MM.1S (cell line): ENCODE measurements at regions not wholly inside any gene's neighbourhood (a gene's known extent, or its start where the extent isn't known, plus 50 kb on each side); places are given as distances from the start of the nearest gene placed in this dataset.

Experiments
- DNase-seq: peaks from one replicate; pipeline ENCODE4 v3.0.0-alpha.2; 2015
- H2AFZ ChIP-seq: fragments of 300-600 bp; sonication (generic); 2 replicates; pipeline ENCODE4 v1.6.0; 2016; ENCODE audit warnings: antibody characterized with exemption, low read length
- H3F3A ChIP-seq: fragments of 300-600 bp; sonication (generic); 2 replicates; pipeline ENCODE4 v1.6.1; 2016; ENCODE audit warnings: mild to moderate bottlenecking, antibody characterized with exemption, low read length, moderate library complexity, mixed read lengths; ENCODE audit not compliant: insufficient read depth
- H3K27ac ChIP-seq: fragments of 300-600 bp; sonication (generic); 2 replicates; pipeline ENCODE4 v1.5.1; 2016; ENCODE audit warnings: mild to moderate bottlenecking, low read length
- H3K27me3 ChIP-seq: fragments of 300-600 bp; sonication (generic); replicated peaks from 2 replicates; pipeline ENCODE4 v1.6.0; 2016; ENCODE audit warnings: low read length; ENCODE audit not compliant: insufficient read depth
- H3K36me3 ChIP-seq: fragments of 300-600 bp; sonication (generic); replicated peaks from 2 replicates; pipeline ENCODE4 v1.6.1; 2016; ENCODE audit warnings: mild to moderate bottlenecking, low read length, mixed read lengths; ENCODE audit not compliant: insufficient read depth
- H3K4me1 ChIP-seq: fragments of 300-600 bp; sonication (generic); 2 replicates; pipeline ENCODE4 v1.6.1; 2016; ENCODE audit warnings: low read length, mixed read lengths
- H3K4me2 ChIP-seq: fragments of 300-600 bp; sonication (generic); 2 replicates; pipeline ENCODE4 v1.6.0; 2016; ENCODE audit warnings: low read depth, low read length
- H3K4me3 ChIP-seq: fragments of 300-600 bp; sonication (generic); 2 replicates; pipeline ENCODE4 v1.5.1; 2016; ENCODE audit warnings: low read length, mixed read lengths
- H3K79me2 ChIP-seq: fragments of 300-600 bp; sonication (generic); 2 replicates; pipeline ENCODE4 v1.6.1; 2016; ENCODE audit warnings: mixed run types, low read length, mixed read lengths
- H3K9ac ChIP-seq: fragments of 300-600 bp; sonication (generic); 2 replicates; pipeline ENCODE4 v1.6.1; 2016; ENCODE audit warnings: low read length, mixed read lengths
- H3K9me2 ChIP-seq: fragments of 300-600 bp; sonication (generic); replicated peaks from 2 replicates; pipeline ENCODE4 v1.6.1; 2016; ENCODE audit warnings: mild to moderate bottlenecking, low read length, mixed read lengths; ENCODE audit not compliant: insufficient read depth
- H3K9me3 ChIP-seq: fragments of 300-600 bp; sonication (generic); replicated peaks from 2 replicates; pipeline ENCODE4 v1.6.1; 2016; ENCODE audit warnings: mild to moderate bottlenecking, low read length, mixed read lengths; ENCODE audit not compliant: insufficient read depth
- H4K20me1 ChIP-seq: fragments of 300-600 bp; sonication (generic); 2 replicates; pipeline ENCODE4 v1.6.1; 2016; ENCODE audit warnings: mild to moderate bottlenecking, low read length, moderate library complexity, mixed read lengths; ENCODE audit not compliant: insufficient read depth
- EZH2 ChIP-seq: fragments of 300-600 bp; sonication (generic); optimal IDR thresholded peaks from 2 replicates; pipeline ENCODE3; 2017; ENCODE audit warnings: low read depth, mild to moderate bottlenecking, antibody characterized with exemption, low read length, mixed read lengths
- EZH2phosphoT487 ChIP-seq: fragments of 300-600 bp; sonication (generic); IDR thresholded peaks from 2 replicates; pipeline ENCODE4 v1.6.1; 2018; ENCODE audit warnings: antibody characterized with exemption, low read length
- TF ChIP-seq, protein P1 (sequence below): fragments of 300-600 bp; sonication (generic); IDR thresholded peaks from 2 replicates; pipeline ENCODE4 v1.5.1; 2016; ENCODE audit warnings: antibody characterized with exemption, low read length, mixed read lengths

DNA sequence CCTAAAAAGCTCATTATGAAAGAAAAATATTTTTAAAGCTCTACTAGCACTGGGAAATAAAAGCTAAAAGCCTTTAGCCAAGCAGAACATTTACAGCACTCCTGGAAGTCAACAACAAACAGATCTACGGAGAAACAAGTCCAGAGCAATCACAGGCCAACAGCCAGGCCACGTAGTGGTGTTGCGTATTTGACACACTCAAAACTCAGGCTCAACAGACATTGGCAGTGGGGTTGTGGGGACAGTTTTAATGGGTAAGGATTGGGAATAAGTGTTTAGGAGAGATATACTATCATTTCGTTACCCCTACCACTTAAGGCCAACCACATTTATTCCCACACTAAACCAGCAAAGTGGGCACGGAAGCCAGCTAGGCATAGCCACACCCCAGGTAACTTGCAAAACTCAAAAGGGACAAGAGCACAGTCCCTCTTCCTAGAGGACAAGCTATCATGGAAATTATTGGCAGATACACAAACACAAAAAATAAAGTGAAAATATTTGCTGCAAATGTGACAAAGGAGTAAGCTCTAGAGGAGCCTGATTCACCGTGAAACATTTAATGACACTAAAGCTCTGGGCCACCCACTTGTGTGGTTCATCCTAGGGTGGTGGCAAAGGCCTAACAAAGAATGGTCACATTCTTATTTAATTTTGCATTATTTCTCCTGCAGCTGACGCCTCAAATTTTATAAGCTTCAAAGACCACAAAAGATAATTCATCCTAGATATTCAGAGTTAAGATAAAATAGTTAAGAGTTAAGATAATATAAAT, 498.2 kb downstream of the TNS3 start:
- DNase-seq = no peak
- Histone ChIP-seq H2AFZ (no peak overlapping the region), H3K27ac (no peak overlapping the region), H3K4me2 (no peak overlapping the region), H3K4me3 (no peak overlapping the region), H3F3A (no peaks in the 10 kb centered on the region), H3K36me3 (no peaks in the 10 kb centered on the region), H3K9ac (no peak overlapping the region), H3K79me2 (no peaks in the 10 kb centered on the region), H3K9me3 (no peaks in the 10 kb centered on the region), H3K27me3 (no peaks in the 10 kb centered on the region), H4K20me1 (no peaks in the 10 kb centered on the region), H3K9me2 (no peaks in the 10 kb centered on the region), H3K4me1 (no peaks in the 10 kb centered on the region)
- TF ChIP-seq, protein P1, sequence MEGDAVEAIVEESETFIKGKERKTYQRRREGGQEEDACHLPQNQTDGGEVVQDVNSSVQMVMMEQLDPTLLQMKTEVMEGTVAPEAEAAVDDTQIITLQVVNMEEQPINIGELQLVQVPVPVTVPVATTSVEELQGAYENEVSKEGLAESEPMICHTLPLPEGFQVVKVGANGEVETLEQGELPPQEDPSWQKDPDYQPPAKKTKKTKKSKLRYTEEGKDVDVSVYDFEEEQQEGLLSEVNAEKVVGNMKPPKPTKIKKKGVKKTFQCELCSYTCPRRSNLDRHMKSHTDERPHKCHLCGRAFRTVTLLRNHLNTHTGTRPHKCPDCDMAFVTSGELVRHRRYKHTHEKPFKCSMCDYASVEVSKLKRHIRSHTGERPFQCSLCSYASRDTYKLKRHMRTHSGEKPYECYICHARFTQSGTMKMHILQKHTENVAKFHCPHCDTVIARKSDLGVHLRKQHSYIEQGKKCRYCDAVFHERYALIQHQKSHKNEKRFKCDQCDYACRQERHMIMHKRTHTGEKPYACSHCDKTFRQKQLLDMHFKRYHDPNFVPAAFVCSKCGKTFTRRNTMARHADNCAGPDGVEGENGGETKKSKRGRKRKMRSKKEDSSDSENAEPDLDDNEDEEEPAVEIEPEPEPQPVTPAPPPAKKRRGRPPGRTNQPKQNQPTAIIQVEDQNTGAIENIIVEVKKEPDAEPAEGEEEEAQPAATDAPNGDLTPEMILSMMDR = no peak
- TF ChIP-seq EZH2phosphoT487 (no peak), EZH2 (no peak)

GRCh38 chr7:47080816-47081215, 501.1 kb downstream of the TNS3 start:
- Histone ChIP-seq H3K36me3 (no peaks in the 10 kb centered on the region), H3K4me2 (no peak overlapping the region), H3K9me3 (no peaks in the 10 kb centered on the region), H3K27me3 (no peaks in the 10 kb centered on the region), H3K27ac (no peak overlapping the region), H3K9ac (no peak overlapping the region), H3F3A (no peaks in the 10 kb centered on the region), H3K9me2 (no peaks in the 10 kb centered on the region), H2AFZ (no peak overlapping the region), H3K4me3 (no peak overlapping the region), H3K4me1 (no peaks in the 10 kb centered on the region), H4K20me1 (no peaks in the 10 kb centered on the region), H3K79me2 (no peaks in the 10 kb centered on the region)
- no peak for DNase-seq
- TF ChIP-seq EZH2phosphoT487 = no peak

- no peaks in the 10 kb centered on the region for H3K27me3 ChIP-seq
- no peak for DNase-seq
Observed at GRCh38 chr7:47078241-47078640, 503.7 kb downstream of the TNS3 start.

More at GRCh38 chr7:47078241-47078640, 503.7 kb downstream of the TNS3 start:
- no peaks in the 10 kb centered on the region for H3K4me1 ChIP-seq
- H3F3A ChIP-seq = no peaks in the 10 kb centered on the region
- no peak overlapping the region for H3K4me3 ChIP-seq
- no peaks in the 10 kb centered on the region for H3K9me3 ChIP-seq
- H3K79me2 ChIP-seq = no peaks in the 10 kb centered on the region
- TF ChIP-seq EZH2 = no peak
- TF ChIP-seq, protein P1 = no peak
- no peak for TF ChIP-seq EZH2phosphoT487
- no peak overlapping the region for H3K9ac ChIP-seq
- H3K27ac ChIP-seq = no peak overlapping the region
- H3K9me2 ChIP-seq = no peaks in the 10 kb centered on the region
- no peaks in the 10 kb centered on the region for H3K36me3 ChIP-seq
- H3K4me2 ChIP-seq = no peak overlapping the region
- no peaks in the 10 kb centered on the region for H4K20me1 ChIP-seq
- no peak overlapping the region for H2AFZ ChIP-seq
